Neural cell (in vitro differentiated cells): ENCODE measurements at regions not wholly inside any gene's neighbourhood (a gene's known extent, or its start where the extent isn't known, plus 50 kb on each side); places are given as distances from the start of the nearest gene placed in this dataset.

ENCODE experiments used
- H2AFZ ChIP-seq: fragments of 200-600, 300-800 bp; sonication (generic), shearing (Covaris generic); 2 replicates; pipeline ENCODE4 v1.6.0; 2014; ENCODE audit warnings: low read depth, mild to moderate bottlenecking, antibody characterized with exemption, low read length, moderate library complexity
- H3F3A ChIP-seq: fragments of 200-600 bp; shearing (Covaris generic); 2 replicates; pipeline ENCODE4 v1.6.1; 2016; ENCODE audit warnings: mild to moderate bottlenecking, moderate library complexity, mixed read lengths, antibody characterized with exemption, low read length; ENCODE audit not compliant: insufficient read depth, poor library complexity, severe bottlenecking
- H3K27ac ChIP-seq: fragments of 200-600, 300-800 bp; sonication (generic), shearing (Covaris generic); 2 replicates; pipeline ENCODE4 v1.5.1; 2014; ENCODE audit warnings: mild to moderate bottlenecking, low read length, moderate library complexity
- H3K27me3 ChIP-seq: fragments of 300-800, 200-600 bp; sonication (generic), shearing (Covaris generic); 2 replicates; pipeline ENCODE4 v1.6.0; 2014; ENCODE audit warnings: mild to moderate bottlenecking, low read depth, low read length, moderate library complexity; ENCODE audit not compliant: insufficient read depth
- H3K36me3 ChIP-seq: fragments of 300-800, 200-600 bp; sonication (generic), shearing (Covaris generic); 2 replicates; pipeline ENCODE4 v1.5.1; 2014; ENCODE audit warnings: mild to moderate bottlenecking, antibody characterized with exemption, low read length, moderate library complexity; ENCODE audit not compliant: insufficient read depth
- H3K4me2 ChIP-seq: fragments of 300-800, 200-600 bp; sonication (generic), shearing (Covaris generic); 2 replicates; pipeline ENCODE4 v1.6.0; 2014; ENCODE audit warnings: mild to moderate bottlenecking, low read length
- H3K4me3 ChIP-seq: fragments of 300-800, 200-600 bp; sonication (generic), shearing (Covaris generic); 2 replicates; pipeline ENCODE4 v1.5.1; 2014; ENCODE audit warnings: mild to moderate bottlenecking, low read length, moderate library complexity
- H3K79me2 ChIP-seq: fragments of 200-600 bp; shearing (Covaris generic); replicated peaks from 2 replicates; pipeline ENCODE4 v1.6.0; 2014; ENCODE audit warnings: mild to moderate bottlenecking, low read length, moderate library complexity; ENCODE audit not compliant: insufficient read depth
- H3K9ac ChIP-seq: fragments of 300-800, 200-600 bp; sonication (generic), shearing (Covaris generic); 2 replicates; pipeline ENCODE4 v1.6.1; 2016; ENCODE audit warnings: mild to moderate bottlenecking, low read length, mixed read lengths
- H3K9me2 ChIP-seq: fragments of 200-600 bp; shearing (Covaris generic); 2 replicates; pipeline ENCODE4 v1.6.1; 2016; ENCODE audit warnings: mild to moderate bottlenecking, low read length, mixed read lengths; ENCODE audit not compliant: insufficient read depth
- H3K9me3 ChIP-seq: fragments of 200-600, 300-800 bp; sonication (generic), shearing (Covaris generic); 2 replicates; pipeline ENCODE4 v1.6.1; 2016; ENCODE audit warnings: mild to moderate bottlenecking, mixed run types, low read length, moderate library complexity, mixed read lengths
- H4K20me1 ChIP-seq: fragments of 200-600 bp; shearing (Covaris generic); 2 replicates; pipeline ENCODE4 v1.6.1; 2016; ENCODE audit warnings: mild to moderate bottlenecking, mixed run types; ENCODE audit not compliant: insufficient read depth
- EZH2 ChIP-seq: fragments of 200-600, 300-800 bp; shearing (Covaris generic), sonication (generic); IDR thresholded peaks from 2 replicates; pipeline ENCODE4 v1.6.1; 2014; ENCODE audit warnings: antibody characterized with exemption, low read length, borderline replicate concordance, mild to moderate bottlenecking; ENCODE audit not compliant: insufficient read depth, poor library complexity, severe bottlenecking
- MXI1 ChIP-seq: fragments of 450-650 bp; conservative IDR thresholded peaks from 2 replicates; pipeline ENCODE4 v1.6.1; 2014; ENCODE audit warnings: antibody characterized with exemption, mild to moderate bottlenecking; ENCODE audit not compliant: poor library complexity, severe bottlenecking
- POLR2AphosphoS5 ChIP-seq: IDR thresholded peaks from 2 replicates; pipeline ENCODE4 v1.6.1; 2012
- RAD21 ChIP-seq: fragments of 450-650 bp; conservative IDR thresholded peaks from 2 replicates; pipeline ENCODE4 v1.6.1; 2014; ENCODE audit warnings: antibody characterized with exemption, mild to moderate bottlenecking, moderate library complexity
- REST ChIP-seq: IDR thresholded peaks from 2 replicates; pipeline ENCODE4 v1.6.1; 2012; ENCODE audit warnings: borderline replicate concordance
- SMC3 ChIP-seq: fragments of 450-650 bp; conservative IDR thresholded peaks from 2 replicates; pipeline ENCODE4 v1.6.1; 2014; ENCODE audit warnings: antibody characterized with exemption, mild to moderate bottlenecking, moderate library complexity; ENCODE audit not compliant: poor library complexity
- TAF1 ChIP-seq: IDR thresholded peaks from 2 replicates; pipeline ENCODE4 v1.6.1; 2012; ENCODE audit warnings: low read depth
- TF ChIP-seq, protein P1 (sequence below): fragments of 450-650 bp; IDR thresholded peaks from 2 replicates; pipeline ENCODE4 v1.5.1; 2014; ENCODE audit warnings: antibody characterized with exemption, mild to moderate bottlenecking, moderate library complexity; ENCODE audit not compliant: poor library complexity, severe bottlenecking

DNA sequence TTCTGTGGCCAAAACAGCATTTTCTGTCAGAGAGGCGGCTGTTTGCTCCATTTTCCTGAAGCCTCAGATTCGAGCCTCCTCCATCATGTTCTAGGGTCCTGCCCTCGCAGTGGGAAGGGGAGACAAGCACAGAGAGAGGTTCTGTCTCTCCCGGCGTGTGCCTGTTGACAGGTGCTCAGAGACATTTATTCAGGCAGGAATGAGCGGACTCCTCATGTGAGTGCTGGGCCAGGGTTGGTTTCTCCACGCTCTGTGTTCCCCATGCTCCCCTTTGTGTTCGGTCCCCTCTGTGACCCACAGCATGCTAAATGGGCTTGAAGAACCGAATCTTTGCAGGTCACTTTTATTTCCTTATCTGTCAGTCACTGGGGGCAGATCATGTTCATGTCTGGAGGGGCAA, 374.6 kb downstream of the GLRX3 start:
- H3K9me2 ChIP-seq, result no peaks in the 10 kb centered on the region
- H3K79me2 ChIP-seq, result no peaks in the 10 kb centered on the region
- H3K36me3 ChIP-seq, result no peaks in the 10 kb centered on the region
- no peak overlapping the region for H2AFZ ChIP-seq
- H3F3A ChIP-seq, result no peaks in the 10 kb centered on the region
- no peak overlapping the region for H3K27ac ChIP-seq
- no peaks in the 10 kb centered on the region for H3K9me3 ChIP-seq
- no peaks in the 10 kb centered on the region for H4K20me1 ChIP-seq
- H3K4me3 ChIP-seq, result no peak overlapping the region
- H3K27me3 ChIP-seq, result no peaks in the 10 kb centered on the region
- H3K4me2 ChIP-seq, result no peak overlapping the region
- H3K9ac ChIP-seq, result no peak overlapping the region
- no peak for TF ChIP-seq RAD21
- TF ChIP-seq SMC3, result no peak
- no peak for TF ChIP-seq POLR2AphosphoS5
- TF ChIP-seq TAF1, result no peak
- no peak for TF ChIP-seq EZH2
- no peak for TF ChIP-seq MXI1
- TF ChIP-seq REST, result no peak

DNA sequence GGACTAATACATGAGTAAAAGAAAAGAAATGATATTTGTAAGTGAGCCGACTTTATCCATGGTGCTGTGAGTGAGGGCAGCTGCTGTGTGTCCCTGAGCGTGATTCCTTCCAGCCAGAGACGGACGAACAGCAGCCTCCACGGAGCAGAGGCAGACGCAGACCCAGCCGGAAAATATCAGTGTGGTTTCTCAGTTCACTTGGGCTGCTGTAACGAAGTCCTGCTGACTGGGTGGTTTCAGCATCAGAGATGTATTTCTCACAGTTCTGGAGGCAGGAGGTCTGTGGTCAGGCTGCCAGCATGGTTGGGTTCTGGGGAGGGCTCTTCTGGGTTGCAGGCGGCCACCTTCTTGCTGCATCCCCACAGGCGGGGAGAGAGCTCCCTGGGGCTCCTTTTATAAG, 375.6 kb downstream of the GLRX3 start:
- H3K9me3 ChIP-seq, result no peaks in the 10 kb centered on the region
- no peak overlapping the region for H3K4me2 ChIP-seq
- no peak overlapping the region for H3K27ac ChIP-seq
- H4K20me1 ChIP-seq, result no peaks in the 10 kb centered on the region
- H3K4me3 ChIP-seq, result no peak overlapping the region
- TF ChIP-seq, protein P1, sequence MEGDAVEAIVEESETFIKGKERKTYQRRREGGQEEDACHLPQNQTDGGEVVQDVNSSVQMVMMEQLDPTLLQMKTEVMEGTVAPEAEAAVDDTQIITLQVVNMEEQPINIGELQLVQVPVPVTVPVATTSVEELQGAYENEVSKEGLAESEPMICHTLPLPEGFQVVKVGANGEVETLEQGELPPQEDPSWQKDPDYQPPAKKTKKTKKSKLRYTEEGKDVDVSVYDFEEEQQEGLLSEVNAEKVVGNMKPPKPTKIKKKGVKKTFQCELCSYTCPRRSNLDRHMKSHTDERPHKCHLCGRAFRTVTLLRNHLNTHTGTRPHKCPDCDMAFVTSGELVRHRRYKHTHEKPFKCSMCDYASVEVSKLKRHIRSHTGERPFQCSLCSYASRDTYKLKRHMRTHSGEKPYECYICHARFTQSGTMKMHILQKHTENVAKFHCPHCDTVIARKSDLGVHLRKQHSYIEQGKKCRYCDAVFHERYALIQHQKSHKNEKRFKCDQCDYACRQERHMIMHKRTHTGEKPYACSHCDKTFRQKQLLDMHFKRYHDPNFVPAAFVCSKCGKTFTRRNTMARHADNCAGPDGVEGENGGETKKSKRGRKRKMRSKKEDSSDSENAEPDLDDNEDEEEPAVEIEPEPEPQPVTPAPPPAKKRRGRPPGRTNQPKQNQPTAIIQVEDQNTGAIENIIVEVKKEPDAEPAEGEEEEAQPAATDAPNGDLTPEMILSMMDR, result no peak
- TF ChIP-seq REST, result no peak
- no peak overlapping the region for H3K9ac ChIP-seq
- no peaks in the 10 kb centered on the region for H3K79me2 ChIP-seq
- H2AFZ ChIP-seq, result no peak overlapping the region
- H3K27me3 ChIP-seq, result no peaks in the 10 kb centered on the region
- no peaks in the 10 kb centered on the region for H3K9me2 ChIP-seq
- no peaks in the 10 kb centered on the region for H3K36me3 ChIP-seq
- H3F3A ChIP-seq, result no peaks in the 10 kb centered on the region
